Testis (tissue), 2 donors: ENCODE measurements at regions not wholly inside any gene's neighbourhood (a gene's known extent, or its start where the extent isn't known, plus 50 kb on each side); places are given as distances from the start of the nearest gene placed in this dataset.

Source experiments
- DNase-seq: peaks from one replicate; pipeline ENCODE4 v3.0.0-alpha.2; 2019
- H3K27ac ChIP-seq, 2 donors: fragments of 200-600 bp; sonication (generic); one replicate each; pipeline ENCODE4 v1.5.1; 2019
- H3K27me3 ChIP-seq: fragments of 200-600 bp; sonication (generic); one replicate; pipeline ENCODE4 v1.5.1; 2019
- H3K36me3 ChIP-seq: fragments of 200-600 bp; sonication (generic); one replicate; pipeline ENCODE4 v1.5.1; 2017; ENCODE audit warnings: low read depth; ENCODE audit errors: missing control alignments
- H3K4me1 ChIP-seq: fragments of 200-600 bp; sonication (generic); one replicate; pipeline ENCODE4 v1.5.1; 2019
- H3K4me3 ChIP-seq, 2 donors: fragments of 200-600 bp; sonication (generic); one replicate each; pipeline ENCODE4 v1.5.1; 2017 to 2019
- H3K9me3 ChIP-seq: fragments of 200-600 bp; sonication (generic); one replicate; pipeline ENCODE4 v1.5.1; 2017
- POLR2A ChIP-seq: fragments of 450-650 bp; IDR thresholded peaks from one replicate; pipeline ENCODE4 v1.6.1; 2017; ENCODE audit warnings: antibody characterized with exemption, mild to moderate bottlenecking, moderate library complexity
- WGBS, 2 donors: methylation state at CpG; one replicate each; pipeline ENCODE4 v1.1.5; 2018; 5-methylcytosine and 5-hydroxymethylcytosine counted together
- intact Hi-C: fragments of 100-400 bp; cut with DNase I; formaldehyde crosslinking; loops from one replicate; pipeline ENCODE4 v1.15.1; 2023; ENCODE audit warnings: low total_unique reads
- TF ChIP-seq, protein P1 (sequence below), 3 experiments: fragments of 450-650 bp in 2 of 3; fragments of 200-600 bp in 1 of 3; sonication (generic) in 1 of 3; IDR thresholded peaks; one replicate each; pipeline ENCODE4 v1.5.1; 2016 to 2019; ENCODE audit warnings: antibody characterized with exemption in 3 of 3, mild to moderate bottlenecking in 2 of 3, moderate library complexity in 1 of 3

DNA sequence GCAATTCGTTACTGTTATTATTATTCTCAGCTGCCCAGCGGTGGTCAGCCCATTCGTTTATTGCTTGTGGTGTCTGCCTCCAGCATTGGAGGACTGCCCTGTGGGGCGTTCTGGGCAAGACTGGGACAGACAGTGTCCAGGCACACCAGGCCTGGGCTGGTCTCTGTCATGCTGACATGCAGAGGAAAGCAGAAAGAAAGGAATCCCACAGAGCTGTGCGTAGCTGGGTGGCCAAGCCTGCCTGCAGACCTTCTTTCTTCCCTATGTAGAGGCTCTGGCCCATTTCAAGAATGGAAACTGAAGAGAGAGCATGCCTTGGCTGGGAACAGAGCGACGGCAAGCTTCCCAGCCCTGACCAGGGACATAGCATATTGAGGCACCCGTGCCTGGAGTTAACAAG is 525.3 kb upstream of the TBX3 start:
- intact Hi-C loops, result no loop called here
- Histone ChIP-seq H3K9me3 (no peaks in the 10 kb centered on the region), H3K4me3 (no peak overlapping the region), H3K27ac (no peak overlapping the region), H3K4me1 (peaks cover 7% of the 10 kb centered on the region), H3K27me3 (no peaks in the 10 kb centered on the region), H3K36me3 (no peaks in the 10 kb centered on the region)
- DNase-seq, result no peak
- TF ChIP-seq, protein P1, sequence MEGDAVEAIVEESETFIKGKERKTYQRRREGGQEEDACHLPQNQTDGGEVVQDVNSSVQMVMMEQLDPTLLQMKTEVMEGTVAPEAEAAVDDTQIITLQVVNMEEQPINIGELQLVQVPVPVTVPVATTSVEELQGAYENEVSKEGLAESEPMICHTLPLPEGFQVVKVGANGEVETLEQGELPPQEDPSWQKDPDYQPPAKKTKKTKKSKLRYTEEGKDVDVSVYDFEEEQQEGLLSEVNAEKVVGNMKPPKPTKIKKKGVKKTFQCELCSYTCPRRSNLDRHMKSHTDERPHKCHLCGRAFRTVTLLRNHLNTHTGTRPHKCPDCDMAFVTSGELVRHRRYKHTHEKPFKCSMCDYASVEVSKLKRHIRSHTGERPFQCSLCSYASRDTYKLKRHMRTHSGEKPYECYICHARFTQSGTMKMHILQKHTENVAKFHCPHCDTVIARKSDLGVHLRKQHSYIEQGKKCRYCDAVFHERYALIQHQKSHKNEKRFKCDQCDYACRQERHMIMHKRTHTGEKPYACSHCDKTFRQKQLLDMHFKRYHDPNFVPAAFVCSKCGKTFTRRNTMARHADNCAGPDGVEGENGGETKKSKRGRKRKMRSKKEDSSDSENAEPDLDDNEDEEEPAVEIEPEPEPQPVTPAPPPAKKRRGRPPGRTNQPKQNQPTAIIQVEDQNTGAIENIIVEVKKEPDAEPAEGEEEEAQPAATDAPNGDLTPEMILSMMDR (IDR thresholded peaks at IDR 0.05), result no peak
- TF ChIP-seq POLR2A, result no peak
- 88 to 90% methylated on average over 8 of the region's 8 CpGs for whole genome bisulfite sequencing, 2 donors

DNA sequence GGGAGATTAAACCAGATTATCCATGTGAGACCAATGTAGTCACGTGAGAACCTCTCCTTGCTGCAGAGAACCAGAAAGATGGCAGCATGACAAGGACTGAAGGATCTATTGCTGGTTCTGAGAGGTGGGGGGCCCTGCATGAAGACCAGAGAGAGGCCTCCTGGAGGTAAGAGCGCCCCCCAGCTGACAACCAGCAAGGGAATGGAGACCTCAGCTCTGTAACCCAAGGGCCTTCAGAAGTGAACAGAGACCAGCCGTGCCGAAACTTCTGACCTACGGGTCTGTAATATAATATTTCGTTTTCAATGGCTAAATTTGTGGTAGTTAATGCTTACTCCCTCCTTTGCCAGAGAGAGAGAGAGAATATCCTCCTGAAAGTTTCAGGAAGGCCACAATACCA is 524.1 kb upstream of the TBX3 start:
- Histone ChIP-seq H3K36me3 (no peaks in the 10 kb centered on the region), H3K4me3 (no peak overlapping the region), H3K27me3 (no peaks in the 10 kb centered on the region), H3K27ac (no peak overlapping the region), H3K9me3 (no peaks in the 10 kb centered on the region), H3K4me1 (peaks cover 5% of the 10 kb centered on the region)
- intact Hi-C loops, result no loop called here
- no peak for DNase-seq
- 94 to 95% methylated on average over 6 of the region's 6 CpGs for WGBS, 2 donors
- TF ChIP-seq, protein P1 (IDR thresholded peaks at IDR 0.05), result no peak
- no peak for TF ChIP-seq POLR2A

DNA sequence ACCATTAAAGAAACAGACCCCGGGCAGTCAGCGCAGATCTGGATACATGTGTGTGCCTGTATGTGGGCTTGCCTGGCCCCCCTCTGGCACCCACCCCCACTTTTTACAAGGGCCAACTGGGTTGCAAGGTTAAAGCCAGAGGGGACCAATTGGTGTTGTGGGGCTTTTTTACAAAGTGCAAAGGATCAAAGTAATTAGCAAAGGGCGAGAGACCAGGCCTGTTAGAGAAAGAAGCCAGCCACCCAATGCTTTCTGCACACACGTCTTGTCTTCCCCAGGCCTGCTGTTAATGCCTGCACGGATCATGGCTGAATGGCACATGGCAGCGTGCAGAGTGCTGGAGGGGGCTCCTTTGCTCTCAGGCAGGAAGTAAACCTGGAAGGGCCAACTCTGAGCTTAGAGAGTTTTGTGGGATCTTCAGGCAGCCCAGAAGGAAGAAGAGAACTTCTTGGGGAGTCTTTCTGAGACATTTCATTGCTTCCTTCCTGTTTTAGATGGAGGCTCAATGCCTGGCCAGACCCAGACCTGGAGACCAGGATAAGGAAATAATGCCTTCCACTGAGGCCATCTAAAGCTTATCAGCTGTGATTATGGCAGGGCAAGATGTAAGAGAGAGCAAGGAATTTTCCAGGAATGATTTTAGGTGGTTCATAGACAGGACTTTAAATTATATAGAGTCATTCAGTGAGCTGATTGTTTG is 523.4 kb upstream of the TBX3 start:
- intact Hi-C loops, result no loop called here
- DNase-seq, result no peak
- no peaks in the 10 kb centered on the region for H3K9me3 ChIP-seq
- no peaks in the 10 kb centered on the region for H3K27me3 ChIP-seq
- H3K36me3 ChIP-seq, result no peaks in the 10 kb centered on the region
- H3K27ac ChIP-seq, result no peak overlapping the region
- WGBS, 2 donors, result 88 to 95% methylated on average over 5 to 6 of the region's 6 CpGs
- TF ChIP-seq, protein P1 (IDR thresholded peaks at IDR 0.05), result no peak
- TF ChIP-seq POLR2A, result no peak
- H3K4me3 ChIP-seq, result no peak overlapping the region
- H3K4me1 ChIP-seq, result no peaks in the 10 kb centered on the region

DNA sequence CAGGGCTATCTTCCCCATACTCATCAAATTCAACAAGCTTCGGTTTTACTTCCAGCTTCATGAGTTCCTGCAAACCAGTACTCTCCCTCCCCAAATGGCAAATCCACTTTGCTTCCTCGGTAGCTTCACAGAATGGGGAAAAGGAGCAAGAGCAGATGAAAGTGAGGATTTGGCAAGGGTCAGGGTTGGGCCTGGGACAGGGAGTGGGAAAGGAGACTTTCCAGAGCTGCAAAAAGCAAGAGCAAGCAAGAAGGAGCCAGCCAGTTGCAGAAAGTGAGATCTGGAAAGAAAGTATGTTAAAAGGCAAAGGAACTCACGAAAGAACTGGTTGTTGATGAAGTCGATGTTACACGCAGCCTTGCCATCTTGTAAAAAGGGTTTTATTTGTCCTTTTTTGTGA is 522.8 kb upstream of the TBX3 start:
- H3K27ac ChIP-seq, result no peak overlapping the region
- WGBS, 2 donors, result 82 to 87% methylated on average over 5 of the region's 5 CpGs
- intact Hi-C loops, result no loop called here

More for the DNA sequence above, 522.8 kb upstream of the TBX3 start:
- H3K4me1 ChIP-seq, result no peaks in the 10 kb centered on the region
- H3K36me3 ChIP-seq, result no peaks in the 10 kb centered on the region
- DNase-seq, result no peak
- no peak for TF ChIP-seq POLR2A
- TF ChIP-seq, protein P1 (IDR thresholded peaks at IDR 0.05), result no peak
- H3K4me3 ChIP-seq, result no peak overlapping the region
- H3K27me3 ChIP-seq, result no peaks in the 10 kb centered on the region
- H3K9me3 ChIP-seq, result no peaks in the 10 kb centered on the region
